ENCODE measurements at regions not wholly inside any gene's neighbourhood (a gene's known extent, or its start where the extent isn't known, plus 50 kb on each side); places are given as distances from the start of the nearest gene placed in this dataset.

- H3K4me3 ChIP-seq (replicated peaks; ENCODE audit: insufficient read depth, low read length): no peak overlapping the region
- TF ChIP-seq GABPA (IDR thresholded peaks at IDR 0.05; ENCODE audit: low read depth) (no peak), CTCF (IDR thresholded peaks at IDR 0.05; ENCODE audit: insufficient read depth, low read length) (no peak), SPI1 (IDR thresholded peaks at IDR 0.05; ENCODE audit: borderline replicate concordance, low read depth) (no peak), REST (IDR thresholded peaks at IDR 0.05; ENCODE audit: insufficient replicate concordance, low read depth) (no peak), POLR2AphosphoS5 (IDR thresholded peaks at IDR 0.05; ENCODE audit: low read depth) (no peak)
- DNase-seq (ENCODE audit: low read depth in 1 of 2, low spot score in 1 of 2): no peak
- no peaks in the 10 kb centered on the region for H3K27me3 ChIP-seq (ENCODE audit: insufficient read depth, poor library complexity, severe bottlenecking)
- H3K27ac ChIP-seq (replicated peaks): no peak overlapping the region
Observed at GRCh38 chr3:191775451-191776233, 314.7 kb downstream of the PYDC2 start.

- no peak for DNase-seq (ENCODE audit: low read depth in 1 of 2, low spot score in 1 of 2)
- Histone ChIP-seq H3K27ac (replicated peaks) (no peak overlapping the region), H3K4me3 (replicated peaks; ENCODE audit: insufficient read depth, low read length) (no peak overlapping the region), H3K27me3 (ENCODE audit: insufficient read depth, poor library complexity, severe bottlenecking) (no peaks in the 10 kb centered on the region)
- TF ChIP-seq REST (IDR thresholded peaks at IDR 0.05; ENCODE audit: insufficient replicate concordance, low read depth) (no peak), POLR2AphosphoS5 (IDR thresholded peaks at IDR 0.05; ENCODE audit: low read depth) (no peak), GABPA (IDR thresholded peaks at IDR 0.05; ENCODE audit: low read depth) (no peak), SPI1 (IDR thresholded peaks at IDR 0.05; ENCODE audit: borderline replicate concordance, low read depth) (no peak), CTCF (IDR thresholded peaks at IDR 0.05; ENCODE audit: insufficient read depth, low read length) (no peak)
Observed at GRCh38 chr3:191781044-191781443, 320.1 kb downstream of the PYDC2 start.

- no peak overlapping the region for H3K4me3 ChIP-seq (replicated peaks; ENCODE audit: insufficient read depth, low read length)
- no peak for DNase-seq (ENCODE audit: low read depth in 1 of 2, low spot score in 1 of 2)
- H3K27ac ChIP-seq (replicated peaks): no peak overlapping the region
- H3K27me3 ChIP-seq (ENCODE audit: insufficient read depth, poor library complexity, severe bottlenecking): no peaks in the 10 kb centered on the region
- TF ChIP-seq POLR2AphosphoS5 (IDR thresholded peaks at IDR 0.05; ENCODE audit: low read depth): no peak
- no peak for TF ChIP-seq SPI1 (IDR thresholded peaks at IDR 0.05; ENCODE audit: borderline replicate concordance, low read depth)
- no peak for TF ChIP-seq GABPA (IDR thresholded peaks at IDR 0.05; ENCODE audit: low read depth)
- no peak for TF ChIP-seq CTCF (IDR thresholded peaks at IDR 0.05; ENCODE audit: insufficient read depth, low read length)
- no peak for TF ChIP-seq REST (IDR thresholded peaks at IDR 0.05; ENCODE audit: insufficient replicate concordance, low read depth)
Observed at GRCh38 chr3:191783024-191783423, 322.1 kb downstream of the PYDC2 start.
